ENCODE measurements at regions not wholly inside any gene's neighbourhood (a gene's known extent, or its start where the extent isn't known, plus 50 kb on each side); places are given as distances from the start of the nearest gene placed in this dataset.

DNA sequence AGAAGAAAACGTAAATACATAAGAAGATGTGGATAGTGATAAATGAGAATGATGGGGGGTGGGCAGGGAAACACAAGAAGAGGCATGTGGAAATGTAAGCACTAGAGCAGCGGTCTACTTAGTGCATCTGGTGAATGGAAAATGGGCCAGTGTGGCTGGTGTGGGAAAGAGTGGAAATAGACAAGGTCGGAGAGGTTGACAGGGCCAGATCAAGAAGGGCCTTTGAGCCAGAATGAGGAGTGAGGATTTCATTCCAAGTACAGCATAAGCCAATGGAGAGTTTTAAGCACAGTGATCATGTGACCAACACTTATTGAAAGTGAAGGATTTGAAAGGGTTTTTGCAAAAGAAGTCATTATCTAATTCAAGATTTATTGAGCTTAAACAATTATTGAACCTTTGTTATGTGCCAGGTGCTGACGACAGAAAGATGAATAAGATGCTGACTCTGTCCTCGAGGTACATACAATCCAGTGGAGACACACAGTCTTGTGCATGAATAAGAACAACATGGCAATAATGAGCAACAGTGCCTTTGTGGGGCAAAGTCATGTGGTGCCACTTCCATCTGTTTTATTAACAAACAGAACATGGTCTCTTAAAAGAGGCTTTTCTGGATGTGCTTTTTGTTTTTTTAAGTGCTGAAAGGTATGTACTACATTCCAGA lies 124.1 kb downstream of the MFSD1 start:
- TF ChIP-seq RBBP5 (IDR thresholded peaks at IDR 0.05; ENCODE audit: borderline replicate concordance, insufficient read depth, low read length, poor library complexity, severe bottlenecking) (no peak), FOS (IDR thresholded peaks at IDR 0.05; ENCODE audit: extremely low read depth, insufficient read length) (no peak), POLR2AphosphoS5 (IDR thresholded peaks at IDR 0.05; ENCODE audit: control insufficient read depth, insufficient read depth, low read depth, low read length) (no peak), RFX5 (IDR thresholded peaks at IDR 0.05; ENCODE audit: low read depth, low read length) (no peak), KLF16 (IDR thresholded peaks at IDR 0.05) (no peak), RAD21 (CRISPR knock-in tag; conservative IDR thresholded peaks at IDR 0.05 in 1 of 2, IDR thresholded peaks at IDR 0.05 in 1 of 2) (no peak), EZH2 (IDR thresholded peaks at IDR 0.05; ENCODE audit: borderline replicate concordance, low read depth, low read length) (no peak)
- TF ChIP-seq, protein P1, sequence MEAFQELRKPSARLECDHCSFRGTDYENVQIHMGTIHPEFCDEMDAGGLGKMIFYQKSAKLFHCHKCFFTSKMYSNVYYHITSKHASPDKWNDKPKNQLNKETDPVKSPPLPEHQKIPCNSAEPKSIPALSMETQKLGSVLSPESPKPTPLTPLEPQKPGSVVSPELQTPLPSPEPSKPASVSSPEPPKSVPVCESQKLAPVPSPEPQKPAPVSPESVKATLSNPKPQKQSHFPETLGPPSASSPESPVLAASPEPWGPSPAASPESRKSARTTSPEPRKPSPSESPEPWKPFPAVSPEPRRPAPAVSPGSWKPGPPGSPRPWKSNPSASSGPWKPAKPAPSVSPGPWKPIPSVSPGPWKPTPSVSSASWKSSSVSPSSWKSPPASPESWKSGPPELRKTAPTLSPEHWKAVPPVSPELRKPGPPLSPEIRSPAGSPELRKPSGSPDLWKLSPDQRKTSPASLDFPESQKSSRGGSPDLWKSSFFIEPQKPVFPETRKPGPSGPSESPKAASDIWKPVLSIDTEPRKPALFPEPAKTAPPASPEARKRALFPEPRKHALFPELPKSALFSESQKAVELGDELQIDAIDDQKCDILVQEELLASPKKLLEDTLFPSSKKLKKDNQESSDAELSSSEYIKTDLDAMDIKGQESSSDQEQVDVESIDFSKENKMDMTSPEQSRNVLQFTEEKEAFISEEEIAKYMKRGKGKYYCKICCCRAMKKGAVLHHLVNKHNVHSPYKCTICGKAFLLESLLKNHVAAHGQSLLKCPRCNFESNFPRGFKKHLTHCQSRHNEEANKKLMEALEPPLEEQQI (IDR thresholded peaks at IDR 0.05), result no peak
- TF ChIP-seq, protein P2, sequence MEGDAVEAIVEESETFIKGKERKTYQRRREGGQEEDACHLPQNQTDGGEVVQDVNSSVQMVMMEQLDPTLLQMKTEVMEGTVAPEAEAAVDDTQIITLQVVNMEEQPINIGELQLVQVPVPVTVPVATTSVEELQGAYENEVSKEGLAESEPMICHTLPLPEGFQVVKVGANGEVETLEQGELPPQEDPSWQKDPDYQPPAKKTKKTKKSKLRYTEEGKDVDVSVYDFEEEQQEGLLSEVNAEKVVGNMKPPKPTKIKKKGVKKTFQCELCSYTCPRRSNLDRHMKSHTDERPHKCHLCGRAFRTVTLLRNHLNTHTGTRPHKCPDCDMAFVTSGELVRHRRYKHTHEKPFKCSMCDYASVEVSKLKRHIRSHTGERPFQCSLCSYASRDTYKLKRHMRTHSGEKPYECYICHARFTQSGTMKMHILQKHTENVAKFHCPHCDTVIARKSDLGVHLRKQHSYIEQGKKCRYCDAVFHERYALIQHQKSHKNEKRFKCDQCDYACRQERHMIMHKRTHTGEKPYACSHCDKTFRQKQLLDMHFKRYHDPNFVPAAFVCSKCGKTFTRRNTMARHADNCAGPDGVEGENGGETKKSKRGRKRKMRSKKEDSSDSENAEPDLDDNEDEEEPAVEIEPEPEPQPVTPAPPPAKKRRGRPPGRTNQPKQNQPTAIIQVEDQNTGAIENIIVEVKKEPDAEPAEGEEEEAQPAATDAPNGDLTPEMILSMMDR (IDR thresholded peaks at IDR 0.05 in 2 of 3, conservative IDR thresholded peaks at IDR 0.05 in 1 of 3; ENCODE audit: insufficient read depth in 2 of 3, low read depth in 1 of 3, low read length in 3 of 3), result no peak
